Tibial artery (tissue), 4 donors: ENCODE measurements at regions not wholly inside any gene's neighbourhood (a gene's known extent, or its start where the extent isn't known, plus 50 kb on each side); places are given as distances from the start of the nearest gene placed in this dataset.

ENCODE experiments used
- DNase-seq, 2 donors: peaks; one replicate each; pipeline ENCODE4 v3.0.0-alpha.2; 2019
- H3K27ac ChIP-seq, 2 donors: fragments of 200-600 bp; sonication (generic) in 1 of 2; 1 replicate in 1 of 2; 2 replicates in 1 of 2; pipeline ENCODE4 v1.5.1; 2018 to 2019; ENCODE audit warnings: mild to moderate bottlenecking in 1 of 2
- H3K27me3 ChIP-seq, 2 donors: fragments of 200-600 bp; sonication (generic) in 1 of 2; one replicate each; pipeline versions ENCODE4 v1.5.1 to v1.6.0; 2016 to 2019
- H3K36me3 ChIP-seq, 3 donors: fragments of 200-600 bp; sonication (generic) in 2 of 3; one replicate each; pipeline ENCODE4 v1.5.1; 2016 to 2019; ENCODE audit warnings: mild to moderate bottlenecking in 2 of 3
- H3K4me1 ChIP-seq, 4 donors: fragments of 200-600 bp; sonication (generic) in 2 of 4; 1 replicate in 3 of 4; 2 replicates in 1 of 4; pipeline ENCODE4 v1.5.1; 2016 to 2019
- H3K4me3 ChIP-seq, 2 donors: fragments of 200-600 bp; sonication (generic) in 1 of 2; 1 replicate in 1 of 2; 2 replicates in 1 of 2; pipeline ENCODE4 v1.5.1; 2018 to 2019; ENCODE audit warnings: mild to moderate bottlenecking in 2 of 2
- H3K9me3 ChIP-seq, 3 donors: fragments of 200-600 bp; sonication (generic) in 1 of 3; one replicate each; pipeline ENCODE4 v1.5.1; 2016 to 2019
- CTCF ChIP-seq, 2 experiments: fragments of 200-600 bp in 1 of 2; fragments of 450-650 bp in 1 of 2; IDR thresholded peaks; one replicate each; pipeline ENCODE4 v1.5.1; 2017 to 2019; ENCODE audit warnings: antibody characterized with exemption in 2 of 2, mild to moderate bottlenecking in 1 of 2, moderate library complexity in 1 of 2
- intact Hi-C: fragments of 100-400 bp; cut with DNase I; formaldehyde crosslinking; loops from one replicate; pipeline ENCODE4 v1.15.0; 2023; ENCODE audit warnings: low total_unique reads

GRCh38 chr3:68017069-68017468 lies 362.7 kb upstream of the SUCLG2 start:
- H3K4me3 ChIP-seq, result no peak overlapping the region
- H3K36me3 ChIP-seq, result no peaks in the 10 kb centered on the region
- TF ChIP-seq CTCF (IDR thresholded peaks at IDR 0.05), result no peak
- DNase-seq, result no peak
- no peaks in the 10 kb centered on the region for H3K27me3 ChIP-seq
- H3K27ac ChIP-seq, result no peak overlapping the region
- H3K9me3 ChIP-seq, result no peaks in the 10 kb centered on the region
- intact Hi-C loops, result no loop called here
- H3K4me1 ChIP-seq, result no peaks in the 10 kb centered on the region

- no peak for TF ChIP-seq CTCF (IDR thresholded peaks at IDR 0.05)
- Histone ChIP-seq H3K27ac (no peak overlapping the region), H3K36me3 (no peaks in the 10 kb centered on the region), H3K4me3 (no peak overlapping the region), H3K9me3 (no peaks in the 10 kb centered on the region), H3K4me1 (peaks cover 0 to 20% (median 6%) of the 10 kb centered on the region in 4 donors), H3K27me3 (no peaks in the 10 kb centered on the region)
- intact Hi-C loops, result no loop called here
- DNase-seq, result no peak
Observed at GRCh38 chr3:68009900-68010299, 355.5 kb upstream of the SUCLG2 start.

- Histone ChIP-seq H3K4me3 (peak overlapping the region; percentile 52 to 57), H3K27ac (peak overlapping the region; percentile 8 to 63), H3K9me3 (no peaks in the 10 kb centered on the region), H3K4me1 (peaks cover 0 to 20% (median 6%) of the 10 kb centered on the region in 4 donors), H3K27me3 (no peaks in the 10 kb centered on the region), H3K36me3 (no peaks in the 10 kb centered on the region)
- DNase-seq, result no peak
- TF ChIP-seq CTCF (IDR thresholded peaks at IDR 0.05), result no peak
- intact Hi-C loops, result no loop called here
Observed at GRCh38 chr3:68007621-68008226, 353.3 kb upstream of the SUCLG2 start.

GRCh38 chr3:68006646-68007045 lies 352.2 kb upstream of the SUCLG2 start:
- intact Hi-C loops, result no loop called here
- Histone ChIP-seq H3K27ac (no peak overlapping the region), H3K4me3 (peak overlapping the region; percentile 52 to 57), H3K36me3 (no peaks in the 10 kb centered on the region), H3K9me3 (no peaks in the 10 kb centered on the region), H3K27me3 (no peaks in the 10 kb centered on the region), H3K4me1 (peaks cover 0 to 20% (median 6%) of the 10 kb centered on the region in 4 donors)
- DNase-seq, result no peak
- no peak for TF ChIP-seq CTCF (IDR thresholded peaks at IDR 0.05)

GRCh38 chr3:68004091-68004490 lies 349.7 kb upstream of the SUCLG2 start:
- Histone ChIP-seq H3K27me3 (no peaks in the 10 kb centered on the region), H3K9me3 (no peaks in the 10 kb centered on the region), H3K4me1 (peaks cover 0 to 20% (median 6%) of the 10 kb centered on the region in 4 donors), H3K27ac (no peak overlapping the region), H3K36me3 (no peaks in the 10 kb centered on the region), H3K4me3 (no peak overlapping the region)
- TF ChIP-seq CTCF (IDR thresholded peaks at IDR 0.05), result no peak
- no peak for DNase-seq
- intact Hi-C loops, result no loop called here

GRCh38 chr3:67998281-67998680 lies 343.9 kb upstream of the SUCLG2 start:
- Histone ChIP-seq H3K4me1 (no peaks in the 10 kb centered on the region), H3K27ac (no peak overlapping the region), H3K4me3 (no peak overlapping the region), H3K36me3 (no peaks in the 10 kb centered on the region), H3K27me3 (no peaks in the 10 kb centered on the region), H3K9me3 (no peaks in the 10 kb centered on the region)
- intact Hi-C loops, result no loop called here
- no peak for DNase-seq
- TF ChIP-seq CTCF (IDR thresholded peaks at IDR 0.05), result no peak
